SK-N-SH treated with all-trans-retinoic acid at 6 μM for 48 hours (cell line): ENCODE measurements at regions not wholly inside any gene's neighbourhood (a gene's known extent, or its start where the extent isn't known, plus 50 kb on each side); places are given as distances from the start of the nearest gene placed in this dataset.

Source experiments
- ATAC-seq: fragments of 200-7000 bp; cut with Tn5 transposase; 3 replicates; pipeline ENCODE4 v1.9.1; 2020; ENCODE audit warnings: mild to moderate bottlenecking, moderate library complexity
- ARNTL ChIP-seq: fragments of 450-650 bp; formaldehyde crosslinking; IDR thresholded peaks from 2 replicates; pipeline ENCODE4 v1.5.0; 2020; ENCODE audit warnings: low read depth, mild to moderate bottlenecking, moderate library complexity, borderline replicate concordance
- BACH2 ChIP-seq: fragments of 250-450 bp; sonication (Bioruptor Pico); IDR thresholded peaks from 2 replicates; pipeline ENCODE4 v1.9.0; 2021; ENCODE audit warnings: mild to moderate bottlenecking, borderline replicate concordance
- CSDC2 ChIP-seq: fragments of 250-450 bp; sonication (Bioruptor Pico); IDR thresholded peaks from 2 replicates; pipeline ENCODE4 v1.5.0; 2020; ENCODE audit warnings: mild to moderate bottlenecking, moderate library complexity
- CSRNP3 ChIP-seq: fragments of 250-450 bp; sonication (Bioruptor Pico); IDR thresholded peaks from 2 replicates; pipeline ENCODE4 v1.5.1; 2021; ENCODE audit warnings: mild to moderate bottlenecking, moderate library complexity
- ESRRG ChIP-seq: fragments of 250-450 bp; sonication (Bioruptor Pico); IDR thresholded peaks from 2 replicates; pipeline ENCODE4 v1.6.1; 2021; ENCODE audit warnings: mild to moderate bottlenecking
- GLIS3 ChIP-seq: fragments of 250-450 bp; sonication (Bioruptor Pico); IDR thresholded peaks from 2 replicates; pipeline ENCODE4 v1.5.0; 2020; ENCODE audit warnings: mild to moderate bottlenecking, moderate library complexity
- ISL1 ChIP-seq: fragments of 250-450 bp; sonication (Bioruptor Pico); IDR thresholded peaks from 2 replicates; pipeline ENCODE4 v2.1.2; 2022; ENCODE audit warnings: mild to moderate bottlenecking, moderate library complexity
- OSR1 ChIP-seq: fragments of 250-450 bp; sonication (Bioruptor Pico); IDR thresholded peaks from 2 replicates; pipeline ENCODE4 v1.8.0; 2022; ENCODE audit warnings: moderate library complexity, mild to moderate bottlenecking, inconsistent platforms
- PATZ1 ChIP-seq: fragments of 250-450 bp; sonication (Bioruptor Pico); IDR thresholded peaks from 2 replicates; pipeline ENCODE4 v1.8.0; 2020; ENCODE audit warnings: mild to moderate bottlenecking, moderate library complexity, borderline replicate concordance
- PPARA ChIP-seq: fragments of 250-450 bp; sonication (Bioruptor Pico); IDR thresholded peaks from 2 replicates; pipeline ENCODE4 v1.5.0; 2020; ENCODE audit warnings: mild to moderate bottlenecking, borderline replicate concordance
- RARB ChIP-seq: fragments of 250-450 bp; sonication (Bioruptor Pico); IDR thresholded peaks from 2 replicates; pipeline ENCODE4 v1.8.0; 2021; ENCODE audit warnings: mild to moderate bottlenecking, moderate library complexity
- SNAI2 ChIP-seq: fragments of 250-450 bp; sonication (Bioruptor Pico); IDR thresholded peaks from 2 replicates; pipeline ENCODE4 v1.5.0; 2020; ENCODE audit warnings: mild to moderate bottlenecking, moderate library complexity
- TCF4 ChIP-seq: fragments of 250-450 bp; sonication (Bioruptor Pico); IDR thresholded peaks from 2 replicates; pipeline ENCODE4 v1.8.0; 2021; ENCODE audit warnings: mild to moderate bottlenecking, moderate library complexity, borderline replicate concordance
- TOX ChIP-seq: fragments of 250-450 bp; sonication (Bioruptor Pico); IDR thresholded peaks from 2 replicates; pipeline ENCODE4 v1.8.0; 2021; ENCODE audit warnings: mild to moderate bottlenecking, moderate library complexity, borderline replicate concordance
- ZC3H10 ChIP-seq: fragments of 250-450 bp; sonication (Bioruptor Pico); IDR thresholded peaks from 2 replicates; pipeline ENCODE4 v1.5.1; 2021; ENCODE audit warnings: mild to moderate bottlenecking, moderate library complexity
- ZFP3 ChIP-seq: fragments of 250-450 bp; sonication (Bioruptor Pico); IDR thresholded peaks from 2 replicates; pipeline ENCODE4 v1.5.0; 2020; ENCODE audit warnings: mild to moderate bottlenecking, moderate library complexity
- ZFP30 ChIP-seq: fragments of 450-650 bp; formaldehyde crosslinking; IDR thresholded peaks from 2 replicates; pipeline ENCODE4 v1.5.0; 2022; ENCODE audit warnings: mild to moderate bottlenecking, moderate library complexity
- ZNF565 ChIP-seq: fragments of 450-650 bp; formaldehyde crosslinking; conservative IDR thresholded peaks from 2 replicates; pipeline ENCODE4 v1.5.0; 2020; ENCODE audit warnings: low read depth, mild to moderate bottlenecking, moderate library complexity
- ZNF70 ChIP-seq: fragments of 450-650 bp; formaldehyde crosslinking; IDR thresholded peaks from 2 replicates; pipeline ENCODE4 v1.5.0; 2020; ENCODE audit warnings: mild to moderate bottlenecking, moderate library complexity
- ZNF8 ChIP-seq: fragments of 450-650 bp; formaldehyde crosslinking; IDR thresholded peaks from 2 replicates; pipeline ENCODE4 v1.5.0; 2020; ENCODE audit warnings: mild to moderate bottlenecking, moderate library complexity
- TF ChIP-seq, protein P1 (sequence below): fragments of 250-450 bp; sonication (Bioruptor Pico); IDR thresholded peaks from 2 replicates; pipeline ENCODE4 v1.8.0; 2021; ENCODE audit warnings: low read depth, mild to moderate bottlenecking, moderate library complexity, borderline replicate concordance
- TF ChIP-seq, protein P2 (sequence below): fragments of 250-450 bp; sonication (Bioruptor Pico); IDR thresholded peaks from 2 replicates; pipeline ENCODE4 v1.5.1; 2020; ENCODE audit warnings: low read depth, mild to moderate bottlenecking, moderate library complexity
- TF ChIP-seq, protein P3 (sequence below): fragments of 250-450 bp; sonication (Bioruptor Pico); IDR thresholded peaks from 2 replicates; pipeline ENCODE4 v1.5.0; 2020; ENCODE audit warnings: mild to moderate bottlenecking, moderate library complexity

DNA sequence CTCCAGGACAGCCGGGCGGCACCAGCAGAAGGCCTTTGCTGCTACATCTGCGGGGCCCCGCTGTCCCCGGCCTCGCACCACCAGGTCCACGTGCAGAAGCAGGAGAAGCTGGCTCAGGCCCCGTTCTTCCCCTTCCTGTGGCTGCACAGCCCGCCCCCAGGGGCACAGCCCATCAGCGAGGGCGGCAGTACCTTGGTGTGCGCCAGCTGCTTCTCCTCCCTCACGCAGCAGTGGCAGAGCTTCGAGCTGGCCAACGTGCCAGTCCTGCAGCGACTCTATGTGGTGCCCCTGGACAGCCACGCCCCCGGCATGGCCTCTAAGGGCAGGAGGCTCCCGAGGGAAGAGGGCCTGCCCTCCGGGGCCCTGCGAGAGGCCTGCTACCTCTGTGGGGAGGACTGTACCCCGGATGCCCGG, 58.3 kb upstream of the CIBAR2 start:
- ATAC-seq, result no peak
- no peak for TF ChIP-seq CSRNP3 (CRISPR knock-in tag)
- no peak for TF ChIP-seq ZFP30 (CRISPR knock-in tag)
- TF ChIP-seq RARB, result no peak
- no peak for TF ChIP-seq ZNF8
- TF ChIP-seq, protein P1, sequence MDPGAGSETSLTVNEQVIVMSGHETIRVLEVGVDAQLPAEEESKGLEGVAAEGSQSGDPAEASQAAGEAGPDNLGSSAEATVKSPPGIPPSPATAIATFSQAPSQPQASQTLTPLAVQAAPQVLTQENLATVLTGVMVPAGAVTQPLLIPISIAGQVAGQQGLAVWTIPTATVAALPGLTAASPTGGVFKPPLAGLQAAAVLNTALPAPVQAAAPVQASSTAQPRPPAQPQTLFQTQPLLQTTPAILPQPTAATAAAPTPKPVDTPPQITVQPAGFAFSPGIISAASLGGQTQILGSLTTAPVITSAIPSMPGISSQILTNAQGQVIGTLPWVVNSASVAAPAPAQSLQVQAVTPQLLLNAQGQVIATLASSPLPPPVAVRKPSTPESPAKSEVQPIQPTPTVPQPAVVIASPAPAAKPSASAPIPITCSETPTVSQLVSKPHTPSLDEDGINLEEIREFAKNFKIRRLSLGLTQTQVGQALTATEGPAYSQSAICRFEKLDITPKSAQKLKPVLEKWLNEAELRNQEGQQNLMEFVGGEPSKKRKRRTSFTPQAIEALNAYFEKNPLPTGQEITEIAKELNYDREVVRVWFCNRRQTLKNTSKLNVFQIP (CRISPR knock-in tag), result no peak
- no peak for TF ChIP-seq ZFP3 (CRISPR knock-in tag)
- TF ChIP-seq, protein P2, sequence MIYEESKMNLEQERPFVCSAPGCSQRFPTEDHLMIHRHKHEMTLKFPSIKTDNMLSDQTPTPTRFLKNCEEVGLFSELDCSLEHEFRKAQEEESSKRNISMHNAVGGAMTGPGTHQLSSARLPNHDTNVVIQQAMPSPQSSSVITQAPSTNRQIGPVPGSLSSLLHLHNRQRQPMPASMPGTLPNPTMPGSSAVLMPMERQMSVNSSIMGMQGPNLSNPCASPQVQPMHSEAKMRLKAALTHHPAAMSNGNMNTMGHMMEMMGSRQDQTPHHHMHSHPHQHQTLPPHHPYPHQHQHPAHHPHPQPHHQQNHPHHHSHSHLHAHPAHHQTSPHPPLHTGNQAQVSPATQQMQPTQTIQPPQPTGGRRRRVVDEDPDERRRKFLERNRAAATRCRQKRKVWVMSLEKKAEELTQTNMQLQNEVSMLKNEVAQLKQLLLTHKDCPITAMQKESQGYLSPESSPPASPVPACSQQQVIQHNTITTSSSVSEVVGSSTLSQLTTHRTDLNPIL, result no peak
- no peak for TF ChIP-seq ARNTL
- no peak for TF ChIP-seq GLIS3 (CRISPR knock-in tag)
- TF ChIP-seq ZNF70 (CRISPR knock-in tag), result no peak
- no peak for TF ChIP-seq ZC3H10 (CRISPR knock-in tag)
- no peak for TF ChIP-seq ISL1
- no peak for TF ChIP-seq TCF4
- TF ChIP-seq ZNF565 (CRISPR knock-in tag), result no peak
- TF ChIP-seq OSR1 (CRISPR knock-in tag), result no peak
- TF ChIP-seq, protein P3, sequence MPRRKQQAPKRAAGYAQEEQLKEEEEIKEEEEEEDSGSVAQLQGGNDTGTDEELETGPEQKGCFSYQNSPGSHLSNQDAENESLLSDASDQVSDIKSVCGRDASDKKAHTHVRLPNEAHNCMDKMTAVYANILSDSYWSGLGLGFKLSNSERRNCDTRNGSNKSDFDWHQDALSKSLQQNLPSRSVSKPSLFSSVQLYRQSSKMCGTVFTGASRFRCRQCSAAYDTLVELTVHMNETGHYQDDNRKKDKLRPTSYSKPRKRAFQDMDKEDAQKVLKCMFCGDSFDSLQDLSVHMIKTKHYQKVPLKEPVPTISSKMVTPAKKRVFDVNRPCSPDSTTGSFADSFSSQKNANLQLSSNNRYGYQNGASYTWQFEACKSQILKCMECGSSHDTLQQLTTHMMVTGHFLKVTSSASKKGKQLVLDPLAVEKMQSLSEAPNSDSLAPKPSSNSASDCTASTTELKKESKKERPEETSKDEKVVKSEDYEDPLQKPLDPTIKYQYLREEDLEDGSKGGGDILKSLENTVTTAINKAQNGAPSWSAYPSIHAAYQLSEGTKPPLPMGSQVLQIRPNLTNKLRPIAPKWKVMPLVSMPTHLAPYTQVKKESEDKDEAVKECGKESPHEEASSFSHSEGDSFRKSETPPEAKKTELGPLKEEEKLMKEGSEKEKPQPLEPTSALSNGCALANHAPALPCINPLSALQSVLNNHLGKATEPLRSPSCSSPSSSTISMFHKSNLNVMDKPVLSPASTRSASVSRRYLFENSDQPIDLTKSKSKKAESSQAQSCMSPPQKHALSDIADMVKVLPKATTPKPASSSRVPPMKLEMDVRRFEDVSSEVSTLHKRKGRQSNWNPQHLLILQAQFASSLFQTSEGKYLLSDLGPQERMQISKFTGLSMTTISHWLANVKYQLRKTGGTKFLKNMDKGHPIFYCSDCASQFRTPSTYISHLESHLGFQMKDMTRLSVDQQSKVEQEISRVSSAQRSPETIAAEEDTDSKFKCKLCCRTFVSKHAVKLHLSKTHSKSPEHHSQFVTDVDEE, result no peak
- no peak for TF ChIP-seq TOX (CRISPR knock-in tag)
- TF ChIP-seq BACH2, result no peak
- no peak for TF ChIP-seq ESRRG (CRISPR knock-in tag)
- TF ChIP-seq SNAI2 (CRISPR knock-in tag), result no peak

DNA sequence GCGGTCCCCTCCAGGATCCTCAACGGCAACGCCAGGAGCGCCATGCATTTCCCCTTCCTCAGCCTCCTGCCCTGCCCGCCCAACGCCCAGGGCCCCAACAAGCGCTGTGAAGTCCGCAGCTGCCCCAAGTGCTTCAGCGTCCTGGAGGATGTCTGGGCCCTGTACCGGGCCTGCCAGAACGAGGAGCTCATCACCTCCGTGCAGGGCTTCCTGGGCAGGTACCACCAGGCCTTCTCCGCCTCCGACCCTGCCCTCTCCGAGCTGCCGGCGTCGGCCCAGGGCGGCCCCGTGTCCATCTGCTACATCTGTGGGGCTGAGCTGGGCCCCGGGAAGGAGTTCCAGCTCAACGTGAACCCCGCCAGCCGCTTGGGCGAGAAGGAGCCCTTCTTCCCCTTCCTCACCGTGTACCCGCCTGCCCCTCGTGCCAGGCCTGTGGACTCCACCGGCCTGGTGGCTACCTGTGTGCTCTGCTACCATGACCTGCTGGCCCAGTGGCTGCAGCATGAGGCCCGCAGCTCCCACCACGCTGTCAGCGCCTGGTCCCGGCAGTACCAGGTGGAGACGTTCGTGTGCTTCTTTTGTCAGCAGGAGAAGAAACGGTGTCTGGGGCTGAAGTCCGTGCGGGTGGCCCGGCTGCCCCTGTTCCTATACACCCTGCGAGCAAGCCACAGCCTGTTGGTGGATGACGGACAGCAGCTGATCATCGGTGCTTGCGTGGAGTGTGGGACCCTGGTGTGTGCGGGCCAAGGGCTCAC, 58.9 kb upstream of the CIBAR2 start:
- no peak for ATAC-seq
- TF ChIP-seq GLIS3 (CRISPR knock-in tag), result no peak
- TF ChIP-seq, protein P1 (CRISPR knock-in tag), result no peak
- TF ChIP-seq ZFP30 (CRISPR knock-in tag), result no peak
- TF ChIP-seq PATZ1 (CRISPR knock-in tag), result no peak
- TF ChIP-seq CSDC2 (CRISPR knock-in tag), result no peak
- no peak for TF ChIP-seq SNAI2 (CRISPR knock-in tag)
- TF ChIP-seq ESRRG (CRISPR knock-in tag), result no peak
- TF ChIP-seq RARB, result no peak
- no peak for TF ChIP-seq ISL1
- TF ChIP-seq ZC3H10 (CRISPR knock-in tag), result no peak
- no peak for TF ChIP-seq TCF4
- TF ChIP-seq PPARA (CRISPR knock-in tag), result no peak
- no peak for TF ChIP-seq ZNF565 (CRISPR knock-in tag)
- TF ChIP-seq ZNF70 (CRISPR knock-in tag), result no peak
- no peak for TF ChIP-seq ARNTL
- TF ChIP-seq, protein P3, result no peak
- no peak for TF ChIP-seq TOX (CRISPR knock-in tag)
- TF ChIP-seq OSR1 (CRISPR knock-in tag), result no peak
- no peak for TF ChIP-seq ZNF8
- no peak for TF ChIP-seq CSRNP3 (CRISPR knock-in tag)
